ENCODE measurements at regions not wholly inside any gene's neighbourhood (a gene's known extent, or its start where the extent isn't known, plus 50 kb on each side); places are given as distances from the start of the nearest gene placed in this dataset.
"Not testable (repeated sequence)": the region's sequence is repeated elsewhere in the genome, so short reads cannot be mapped to it uniquely, and the experiment has no call there.

DNA sequence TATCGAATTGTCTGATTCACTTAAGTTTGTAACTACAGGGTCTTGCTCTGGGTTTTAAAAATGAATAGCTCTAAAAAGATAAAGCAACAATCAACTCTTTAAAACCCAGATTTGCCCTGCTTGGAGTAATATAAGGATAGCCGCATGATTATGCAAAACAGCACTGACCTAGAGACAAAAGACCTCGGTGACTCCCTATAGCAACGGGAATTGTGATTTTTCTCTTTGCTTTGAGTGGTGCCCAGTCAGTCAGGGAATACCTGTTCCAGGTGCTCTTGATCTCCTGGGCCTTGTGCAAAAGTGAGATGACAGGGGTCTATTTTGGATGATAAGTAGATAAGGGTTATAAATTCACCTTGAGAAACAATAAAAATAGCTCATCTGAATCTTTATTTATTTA lies 336.3 kb upstream of the NOX3 start:
- DNase-seq = no peak

DNA sequence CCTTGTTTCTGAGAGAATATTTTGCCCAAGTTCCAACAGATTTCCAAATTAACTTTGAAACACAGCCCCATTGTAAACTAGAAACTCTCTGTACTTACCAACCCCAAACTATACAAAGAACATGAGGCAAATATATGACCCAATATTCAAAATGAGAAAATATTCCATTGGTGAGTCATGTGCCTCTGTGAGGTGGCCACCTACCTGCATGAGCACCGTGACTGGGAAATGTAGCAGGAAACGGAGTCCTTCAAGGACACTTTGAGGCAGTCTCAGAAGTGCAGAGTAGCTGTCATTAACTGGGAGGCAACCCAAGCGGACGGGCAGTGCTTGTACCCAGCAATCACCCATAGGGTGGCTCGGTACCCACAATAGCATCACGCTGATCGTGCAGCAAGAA lies 335.5 kb upstream of the NOX3 start:
- no peak for DNase-seq

DNA sequence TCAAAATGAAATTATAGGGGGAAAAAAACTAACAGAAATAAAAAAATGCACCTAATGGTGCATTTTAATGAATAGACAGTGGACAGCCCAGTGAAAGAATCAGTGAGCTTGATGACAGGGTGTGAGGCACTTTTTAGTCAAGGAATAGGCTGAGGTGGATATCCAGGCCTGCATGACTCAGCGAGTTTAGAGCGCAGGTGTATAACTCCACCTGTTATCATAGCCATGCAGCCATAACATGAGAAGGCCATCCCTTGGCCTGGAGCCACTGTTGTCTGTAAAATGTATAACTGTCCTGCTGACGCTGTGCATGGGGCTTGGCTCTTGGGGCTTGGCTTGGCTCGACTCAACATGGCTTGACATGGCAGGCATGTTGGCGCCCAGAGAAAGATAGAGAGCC lies 331.5 kb upstream of the NOX3 start:
- no peak for DNase-seq

DNA sequence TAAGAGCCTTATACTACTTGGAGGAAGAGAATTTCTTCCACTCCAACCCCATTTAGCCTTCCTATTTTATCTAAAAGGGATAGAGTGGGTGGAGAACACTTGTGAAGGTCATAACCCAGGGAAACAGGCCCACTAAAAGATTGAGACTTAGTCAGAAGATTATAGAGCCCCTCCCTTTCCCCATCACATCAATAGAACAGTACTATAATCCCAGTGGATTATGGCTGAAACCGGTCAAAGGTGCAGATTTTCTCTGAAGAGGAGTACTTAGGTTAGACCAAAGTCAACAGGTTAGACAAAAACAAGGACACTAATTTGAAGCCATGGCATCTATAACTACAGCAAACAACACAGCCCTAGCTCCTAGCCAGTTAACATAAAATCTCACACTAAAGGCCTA lies 330.9 kb upstream of the NOX3 start:
- no peak for DNase-seq

DNA sequence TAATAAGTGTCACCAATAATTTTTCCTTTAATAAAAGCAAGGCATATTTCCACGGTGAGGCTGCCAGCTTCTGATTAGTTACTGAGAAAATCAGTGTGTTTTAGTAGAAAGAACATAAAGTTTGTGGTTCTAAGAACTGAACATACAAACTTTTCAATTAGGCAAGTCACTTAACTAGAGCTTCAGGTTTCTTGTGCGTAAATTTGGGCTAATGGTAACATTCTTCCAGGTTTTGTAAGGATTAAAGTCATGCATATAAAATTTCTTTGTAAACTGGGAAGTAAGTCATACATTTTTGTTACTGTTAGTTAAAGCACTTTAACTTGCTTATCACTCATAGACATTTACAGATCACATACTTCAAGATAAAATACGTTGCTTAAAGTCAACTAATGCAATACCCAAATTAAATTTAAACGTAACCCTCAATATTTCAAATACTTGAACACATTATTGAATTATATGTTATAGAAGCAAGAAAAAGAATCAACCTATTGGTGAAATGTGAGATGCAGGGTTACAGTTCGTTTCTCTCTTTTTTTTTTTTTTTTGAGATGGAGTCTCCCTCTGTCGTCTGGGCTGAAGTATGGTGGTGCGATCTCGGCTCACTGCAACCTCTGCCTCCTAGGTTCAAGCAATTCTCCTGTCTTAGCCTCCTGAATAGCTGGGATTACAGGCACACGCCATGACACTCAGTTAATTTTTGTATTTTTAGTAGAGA lies 327.3 kb upstream of the NOX3 start:
- DNase-seq = no peak

DNA sequence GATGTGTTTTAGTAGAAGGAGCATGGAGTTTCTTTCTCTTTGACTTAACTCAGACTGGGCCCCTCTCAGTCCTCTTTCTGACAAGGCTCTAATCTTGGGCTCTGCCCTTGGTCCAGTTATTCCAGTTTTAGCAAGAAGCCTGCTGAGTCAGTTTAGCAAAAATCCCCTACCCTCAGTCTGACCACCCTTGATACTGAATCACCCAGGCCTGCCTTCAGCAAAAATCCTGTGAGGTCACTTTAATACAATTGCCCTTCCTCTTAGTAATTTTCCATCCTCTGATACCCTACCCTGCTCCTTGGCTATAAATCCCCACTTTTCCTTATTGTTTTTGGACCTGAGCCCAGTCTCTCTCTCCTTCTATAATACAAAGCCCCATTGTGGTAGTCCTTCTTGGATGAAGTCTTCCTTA lies 326.7 kb upstream of the NOX3 start:
- no peak for DNase-seq

DNA sequence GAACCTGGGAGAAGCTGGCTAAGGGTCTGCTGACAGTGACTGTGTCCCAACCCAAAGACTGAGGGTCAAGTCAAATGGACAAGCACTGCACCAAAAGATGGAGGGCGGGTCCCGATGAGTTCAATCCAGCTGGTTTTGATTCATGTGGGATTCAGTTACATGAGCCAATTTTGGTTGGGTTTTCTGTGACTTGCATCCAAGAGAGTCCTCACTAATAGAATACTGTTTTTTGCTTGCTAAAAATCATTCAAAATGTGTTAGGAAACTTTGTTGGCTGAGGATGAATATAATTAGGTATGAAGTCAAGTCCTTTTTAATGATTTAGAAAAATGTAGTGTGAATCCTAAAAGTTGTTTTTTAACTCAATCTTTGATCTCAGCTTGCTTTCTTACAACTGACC lies 323.8 kb upstream of the NOX3 start:
- DNase-seq = no peak

DNA sequence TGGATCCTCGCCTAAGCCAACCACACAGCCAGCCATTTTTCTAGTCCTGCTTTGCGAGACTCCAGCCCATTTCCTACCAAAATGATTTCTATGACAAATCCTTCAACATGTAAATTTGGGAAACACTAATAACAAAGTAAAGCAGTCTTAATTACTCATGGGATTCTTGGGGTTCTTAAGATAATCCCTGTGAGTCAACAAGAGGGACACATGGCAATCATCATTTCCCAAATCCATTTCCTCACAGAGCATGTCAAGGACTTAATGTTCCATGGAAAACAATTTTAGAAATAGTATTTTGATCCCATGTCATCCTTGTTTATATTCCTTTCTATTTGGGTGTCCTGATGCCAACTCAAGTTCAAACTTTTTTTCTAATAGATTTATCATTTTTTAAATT lies 322.7 kb upstream of the NOX3 start:
- DNase-seq = no peak

DNA sequence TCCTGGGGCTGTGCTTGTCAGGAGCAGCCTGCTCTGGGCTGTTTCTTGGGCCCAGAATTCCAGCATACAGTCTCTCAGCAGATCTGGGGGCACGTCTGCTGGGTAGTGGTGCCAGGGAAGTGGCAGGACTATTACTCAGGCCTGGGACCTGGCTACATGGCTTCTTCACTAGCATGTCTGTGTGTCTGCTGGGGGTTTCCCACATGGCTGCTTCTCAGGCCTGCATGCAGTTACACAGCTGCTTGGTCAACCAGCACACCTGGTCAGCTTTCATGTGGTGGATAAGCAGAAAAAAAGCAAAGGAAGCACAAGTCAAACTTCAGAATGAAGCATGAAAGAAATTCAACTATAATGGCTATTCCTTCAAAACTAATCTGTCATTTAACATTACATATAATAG lies 316.2 kb upstream of the NOX3 start:
- DNase-seq = no peak

DNA sequence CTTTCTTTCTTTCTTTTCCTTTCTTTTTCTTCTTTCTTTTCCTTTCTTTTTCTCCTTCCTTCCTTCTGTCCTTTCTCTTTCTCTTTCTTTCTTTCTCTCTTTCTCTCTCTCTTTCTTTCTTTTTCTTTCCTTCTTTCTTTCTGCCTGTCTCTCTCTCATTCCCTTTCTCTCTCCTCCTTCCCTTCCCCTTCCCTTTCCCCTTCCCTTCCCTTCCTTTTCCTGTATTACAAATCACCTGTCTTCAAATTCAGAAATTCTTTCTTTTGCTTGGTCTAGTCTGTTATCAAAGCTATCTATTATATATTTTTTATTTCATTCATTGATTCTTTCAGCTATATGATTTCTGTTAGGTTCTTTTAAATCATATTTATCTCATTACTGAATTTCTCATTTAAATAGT lies 315.2 kb upstream of the NOX3 start:
- no peak for DNase-seq

DNA sequence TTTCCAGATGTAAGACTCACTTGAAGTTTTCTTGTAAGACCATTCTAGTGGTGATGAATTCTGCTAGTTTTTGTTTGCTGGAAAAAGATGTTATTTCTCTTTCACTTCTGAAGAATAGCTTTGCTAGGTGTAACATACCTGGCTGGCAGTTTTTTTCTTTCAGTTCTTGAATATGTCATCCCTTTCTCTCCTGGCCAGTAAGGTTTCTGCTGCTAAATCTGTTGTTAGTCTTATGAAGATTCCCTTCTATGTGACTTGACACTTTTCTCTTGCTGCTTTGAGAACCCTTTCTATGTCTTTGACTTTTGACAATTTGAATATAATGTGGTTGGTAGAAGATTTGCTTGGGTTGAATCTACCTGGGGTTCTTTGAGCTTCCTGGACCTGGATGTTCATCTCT lies 314.7 kb upstream of the NOX3 start:
- DNase-seq = no peak

DNA sequence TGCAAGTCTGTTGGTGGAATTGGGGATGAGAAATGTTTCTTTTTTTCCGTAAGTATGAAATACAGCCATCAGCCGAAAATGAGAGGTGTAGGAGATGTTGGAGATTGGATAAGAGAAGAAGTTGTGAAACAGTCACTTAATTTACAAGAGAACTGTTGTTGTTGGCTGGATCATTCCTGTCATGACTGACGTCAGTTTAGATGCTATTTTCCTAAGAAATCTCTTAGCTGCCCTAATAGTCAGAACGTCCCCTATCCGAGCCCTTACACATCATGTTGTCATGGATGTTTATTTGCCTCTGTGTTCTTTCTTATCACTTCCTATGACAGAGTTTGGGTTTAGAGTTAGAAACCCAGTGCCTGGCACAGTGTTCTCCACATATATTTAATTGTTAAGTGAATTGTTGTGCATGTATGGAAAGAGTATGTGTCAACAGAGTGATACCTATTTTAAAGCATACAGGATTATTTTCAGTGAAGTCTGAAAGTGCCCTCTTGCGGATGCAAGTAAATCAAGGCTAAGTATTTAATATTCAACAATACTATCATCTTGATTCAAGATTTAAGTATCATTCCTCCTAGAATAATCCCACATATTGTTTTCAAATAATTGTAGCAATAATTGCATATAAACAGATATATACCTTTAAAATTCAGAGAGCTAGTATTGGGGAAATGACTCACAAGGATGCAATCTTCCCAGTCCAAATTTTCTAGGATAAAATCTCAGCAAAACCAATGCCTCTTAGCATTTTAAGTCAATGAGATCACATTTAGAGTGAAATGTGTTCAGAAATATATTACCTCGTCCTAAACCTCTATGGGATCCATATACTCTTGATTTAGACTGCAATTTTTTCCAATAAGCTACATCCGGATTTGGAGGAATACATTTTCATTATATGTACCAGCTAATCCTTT lies 309.9 kb upstream of the NOX3 start:
- no peak for DNase-seq

DNA sequence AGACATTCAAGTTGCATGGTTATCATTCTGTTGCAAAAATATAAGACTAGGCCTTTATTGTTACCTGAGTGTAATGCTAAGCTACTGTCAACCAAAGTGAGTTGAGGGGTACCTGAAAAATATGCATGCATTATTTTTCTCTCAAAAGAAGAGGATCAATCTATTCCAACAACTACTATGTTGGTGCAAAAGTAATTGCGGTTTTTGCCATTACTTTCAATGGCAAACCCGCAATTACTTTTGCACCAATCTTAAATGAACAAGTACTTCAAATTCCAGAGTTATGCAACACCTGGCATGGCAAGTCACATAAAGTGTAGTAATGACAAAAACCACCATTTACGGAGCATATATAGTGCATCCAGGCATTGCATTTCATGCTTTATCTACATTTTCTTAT lies 307.0 kb upstream of the NOX3 start:
- DNase-seq = no peak

DNA sequence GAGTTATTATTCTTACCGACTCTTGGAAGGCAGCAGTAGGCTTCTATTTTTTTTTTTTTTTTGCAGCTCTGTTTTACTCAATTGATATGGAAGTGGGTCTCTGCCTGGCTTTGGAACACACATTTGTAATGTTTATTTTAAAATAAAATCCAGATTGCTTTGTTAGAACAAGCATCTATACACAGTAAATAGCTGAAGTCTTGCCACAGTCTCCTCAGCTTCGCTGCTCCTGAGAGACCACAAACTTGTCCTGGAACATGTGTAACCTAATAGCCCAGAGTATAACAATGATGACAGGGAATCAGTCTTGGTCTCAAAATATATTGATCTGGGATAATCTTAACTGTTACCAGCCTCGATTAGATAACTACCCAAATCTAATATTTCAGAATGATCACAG lies 299.8 kb upstream of the NOX3 start:
- no peak for DNase-seq

DNA sequence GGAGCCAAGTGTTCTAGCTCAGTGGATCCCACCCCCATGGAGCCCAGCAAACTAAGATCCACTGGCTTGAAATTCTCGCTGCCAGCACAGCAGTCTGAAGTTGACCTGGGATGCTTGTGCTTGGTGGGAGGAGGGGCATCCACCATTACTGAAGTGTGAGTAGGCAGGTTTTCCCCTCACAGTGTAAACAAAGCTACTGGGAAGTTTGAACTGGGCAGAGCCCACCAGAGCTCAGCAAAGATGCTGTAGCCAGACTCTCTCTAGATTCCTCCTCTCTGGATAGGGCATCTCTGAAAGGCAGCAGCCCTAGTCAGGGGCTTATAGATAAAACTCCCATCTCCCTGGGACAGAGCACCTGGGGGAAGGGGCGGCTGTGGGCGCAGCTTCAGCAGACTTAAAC lies 293.1 kb upstream of the NOX3 start:
- not testable (repeated sequence) for DNase-seq

DNA sequence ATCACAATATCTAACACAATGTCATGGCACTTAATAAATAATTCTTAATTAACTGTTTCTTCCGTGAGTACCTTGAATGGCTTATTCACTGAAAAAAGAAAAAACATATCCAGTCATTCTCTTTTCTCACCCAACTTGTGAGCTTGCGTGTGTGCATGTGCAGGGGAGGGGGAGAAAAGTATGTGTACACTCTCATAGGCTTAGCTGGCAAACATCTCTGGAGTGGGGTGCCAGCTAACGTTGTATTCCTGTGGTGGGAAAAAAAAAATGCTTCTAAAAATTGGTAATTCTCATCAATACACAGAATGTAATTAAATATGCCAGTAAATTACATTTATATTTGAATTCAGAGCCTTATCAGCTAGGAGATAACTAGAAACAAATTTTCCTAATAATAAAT lies 291.9 kb upstream of the NOX3 start:
- DNase-seq = no peak

DNA sequence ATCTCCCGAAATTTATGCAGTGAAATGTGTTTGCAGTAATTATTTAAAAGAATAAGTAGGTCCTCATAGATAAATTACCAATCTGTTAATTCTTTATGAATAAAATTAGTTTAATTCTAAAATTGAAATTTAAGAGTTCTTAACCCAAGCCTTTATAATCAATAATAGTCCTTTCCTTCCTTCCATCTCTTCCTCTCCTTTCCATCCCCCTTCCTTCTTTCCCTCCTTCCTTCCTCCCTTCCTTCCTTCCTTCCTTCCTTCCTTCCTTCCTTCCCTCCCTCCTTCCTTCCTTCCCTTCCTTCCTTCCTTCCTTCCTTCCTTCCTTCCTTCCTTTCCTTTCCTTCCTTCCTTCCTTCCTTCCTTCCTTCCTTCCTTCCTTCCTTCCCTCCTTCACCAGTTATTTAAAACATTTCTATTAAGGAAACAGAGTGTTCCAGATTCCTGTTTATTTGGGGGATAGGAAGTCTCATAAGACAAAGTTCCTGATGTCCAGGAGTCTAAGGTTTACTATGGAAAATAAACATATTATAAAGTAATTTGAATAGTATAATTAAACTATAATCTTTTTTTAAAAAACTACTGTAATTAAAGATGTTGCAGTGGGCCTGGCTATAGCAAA lies 285.3 kb upstream of the NOX3 start:
- DNase-seq = no peak

DNA sequence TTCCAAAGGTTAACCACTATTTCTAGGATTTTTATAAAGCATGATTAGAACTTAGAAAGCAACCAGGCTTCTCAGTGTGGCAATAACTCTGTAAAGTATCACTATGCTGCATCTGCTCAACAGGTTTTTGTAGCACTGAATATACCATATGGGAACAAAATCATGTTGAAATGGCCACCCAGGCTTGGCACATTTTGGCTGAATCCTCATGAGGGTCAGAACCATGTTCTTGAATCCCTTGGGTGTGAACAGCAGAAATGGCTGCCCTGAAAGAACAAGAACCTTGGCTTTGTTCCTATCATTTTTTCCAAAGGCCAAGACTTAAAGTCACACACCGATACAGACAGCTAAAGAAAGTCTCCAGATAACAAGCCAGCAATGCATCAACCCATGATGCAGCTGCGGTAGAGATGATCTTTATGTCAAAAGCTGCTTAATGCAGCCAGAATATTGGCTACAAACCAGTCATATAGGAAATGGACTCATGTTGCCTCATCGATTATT lies 283.0 kb upstream of the NOX3 start:
- DNase-seq = no peak

DNA sequence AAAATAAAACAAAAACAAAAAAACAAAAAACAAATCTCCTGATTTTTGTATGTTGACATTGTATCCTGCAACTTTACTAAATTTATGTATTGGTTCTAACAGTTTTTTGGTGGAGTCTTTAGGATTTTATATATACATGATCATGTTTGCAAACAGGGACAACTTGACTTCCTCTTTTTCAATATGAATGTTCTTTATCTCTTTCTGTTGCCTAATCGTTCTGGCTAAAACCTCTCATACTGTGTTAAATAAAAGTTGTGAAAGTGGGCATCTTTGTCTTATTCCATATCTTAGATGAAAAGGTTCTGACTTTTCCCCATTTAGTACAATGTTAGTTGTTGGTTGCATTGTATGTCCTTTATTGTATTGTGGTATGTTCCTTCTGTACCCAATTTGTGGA lies 261.7 kb upstream of the NOX3 start:
- DNase-seq = no peak

DNA sequence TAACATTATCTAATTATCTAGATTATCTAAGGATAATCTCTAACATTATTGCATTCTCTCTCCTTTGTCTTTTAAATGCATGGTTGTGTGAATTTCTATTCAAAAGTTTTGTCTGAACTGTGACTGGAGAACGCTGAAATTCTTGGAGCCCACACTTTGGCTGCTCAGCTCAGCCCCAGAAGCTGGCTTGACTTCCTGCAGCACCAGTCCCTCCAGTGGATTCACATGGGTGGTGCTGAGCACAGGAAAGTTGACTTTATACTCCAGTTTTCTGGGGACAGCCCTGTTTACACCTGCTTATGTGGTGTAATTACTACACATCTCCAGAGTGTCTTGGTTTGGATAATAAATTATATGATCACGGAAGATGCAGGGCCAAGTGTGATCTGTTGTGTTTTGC lies 255.1 kb upstream of the NOX3 start:
- DNase-seq = no peak

DNA sequence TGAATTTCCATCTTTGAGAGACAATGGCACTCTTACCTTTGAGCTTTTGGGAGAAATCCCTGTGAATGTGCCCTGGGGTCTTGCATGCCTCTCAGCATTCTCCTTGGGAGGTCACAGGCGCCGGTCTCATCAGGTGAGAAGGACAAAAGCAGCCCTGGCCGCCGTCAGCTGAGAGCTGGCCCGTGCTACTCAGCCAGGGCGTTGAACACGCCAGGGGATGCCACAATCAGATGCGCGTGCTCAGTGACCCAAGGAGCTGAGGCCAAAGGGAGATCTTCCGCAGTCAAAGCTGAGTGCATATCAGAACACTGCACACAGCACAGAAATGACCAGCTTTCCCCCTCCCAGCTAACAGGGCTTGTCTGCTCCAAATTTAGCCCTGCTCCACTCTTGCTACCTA lies 253.6 kb upstream of the NOX3 start:
- DNase-seq = no peak

DNA sequence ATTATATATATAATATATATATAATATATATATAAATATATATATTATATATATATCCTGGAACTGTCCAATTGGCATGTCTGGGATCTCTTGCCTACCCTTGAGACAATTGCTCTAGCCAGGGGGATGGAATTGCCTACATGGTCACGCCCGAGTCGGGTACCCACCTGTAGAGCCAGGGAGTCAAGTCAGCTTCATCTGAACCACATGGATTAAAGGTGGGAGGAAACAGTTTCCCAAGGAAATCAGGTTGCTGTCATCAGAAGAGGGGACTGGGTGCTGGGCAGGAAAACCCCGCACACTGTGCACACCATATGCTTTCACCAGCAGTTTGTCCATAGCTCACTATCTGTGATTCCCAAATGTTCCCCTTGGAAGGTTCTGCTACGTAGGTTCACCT lies 252.5 kb upstream of the NOX3 start:
- DNase-seq = no peak

DNA sequence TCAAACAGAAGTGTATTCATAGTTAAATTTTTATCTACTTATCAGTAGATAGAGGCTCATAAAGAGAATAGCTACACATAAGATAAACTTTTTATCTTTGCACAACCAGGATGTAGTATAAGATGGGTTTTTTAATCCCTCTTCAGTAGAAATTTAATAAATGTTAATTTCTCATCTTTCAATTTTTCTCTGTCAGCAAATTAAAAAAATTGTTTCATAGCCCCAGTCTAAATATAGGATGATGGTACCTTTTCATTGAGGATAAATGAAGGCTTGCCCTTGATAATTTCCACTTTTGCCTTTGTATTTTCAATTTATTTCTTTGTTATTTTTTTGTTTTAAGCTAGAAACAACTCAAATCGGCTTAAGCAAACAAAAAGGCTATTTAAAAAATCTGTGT lies 251.2 kb upstream of the NOX3 start:
- no peak for DNase-seq

DNA sequence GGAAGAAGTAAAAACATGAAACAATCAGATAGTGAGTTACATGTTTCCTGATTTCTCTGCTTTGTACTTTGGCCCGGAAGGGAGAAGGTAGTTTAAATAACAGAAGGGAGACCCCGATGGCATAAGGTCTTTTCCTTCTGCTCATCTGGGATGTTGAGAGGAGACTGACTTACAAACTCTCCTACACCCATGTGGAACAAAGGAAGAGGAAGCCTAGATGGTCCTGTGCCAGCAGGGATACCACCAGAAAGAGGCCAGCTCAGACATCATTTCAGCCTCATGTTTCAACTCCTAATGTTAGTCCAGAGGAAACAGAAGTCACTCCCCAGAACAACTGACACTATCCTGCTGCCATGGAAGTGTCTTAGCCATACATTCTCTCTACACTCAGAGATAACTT lies 250.7 kb upstream of the NOX3 start:
- no peak for DNase-seq
